ENCODE measurements at regions not wholly inside any gene's neighbourhood (a gene's known extent, or its start where the extent isn't known, plus 50 kb on each side); places are given as distances from the start of the nearest gene placed in this dataset.

GRCh38 chr16:80442779-80443178, 98.0 kb upstream of the DYNLRB2 start:
- H3K27me3 ChIP-seq, result peaks cover 3% of the 10 kb centered on the region
- no peaks in the 10 kb centered on the region for H3K9me3 ChIP-seq
- intact Hi-C loops (cut with DNase I), result no loop called here
- ATAC-seq, result no peak
- H3K36me3 ChIP-seq, result no peaks in the 10 kb centered on the region
- TF ChIP-seq CTCF (IDR thresholded peaks at IDR 0.05), result no peak
- no peak overlapping the region for H3K4me3 ChIP-seq
- no peaks in the 10 kb centered on the region for H3K4me1 ChIP-seq
- no peak for DNase-seq
- no peak overlapping the region for H3K27ac ChIP-seq

- no peaks in the 10 kb centered on the region for H3K4me1 ChIP-seq
- intact Hi-C loops (cut with DNase I), result no loop called here
- no peak overlapping the region for H3K27ac ChIP-seq
- H3K36me3 ChIP-seq, result no peaks in the 10 kb centered on the region
- DNase-seq (no peak), ATAC-seq (no peak)
- H3K4me3 ChIP-seq, result no peak overlapping the region
- TF ChIP-seq CTCF (IDR thresholded peaks at IDR 0.05), result no peak
- H3K9me3 ChIP-seq, result no peaks in the 10 kb centered on the region
- H3K27me3 ChIP-seq, result no peaks in the 10 kb centered on the region
Observed at GRCh38 chr16:80441935-80442334, 98.9 kb upstream of the DYNLRB2 start.

GRCh38 chr16:80440667-80441066, 100.1 kb upstream of the DYNLRB2 start:
- no peaks in the 10 kb centered on the region for H3K4me1 ChIP-seq
- no peak for ATAC-seq
- no peaks in the 10 kb centered on the region for H3K9me3 ChIP-seq
- H3K4me3 ChIP-seq, result no peak overlapping the region
- TF ChIP-seq CTCF (IDR thresholded peaks at IDR 0.05), result no peak
- no peak overlapping the region for H3K27ac ChIP-seq
- DNase-seq, result no peak
- H3K27me3 ChIP-seq, result no peaks in the 10 kb centered on the region
- no peaks in the 10 kb centered on the region for H3K36me3 ChIP-seq
- intact Hi-C loops (cut with DNase I), result no loop called here

GRCh38 chr16:80437707-80438106, 103.1 kb upstream of the DYNLRB2 start:
- no peak for TF ChIP-seq CTCF (IDR thresholded peaks at IDR 0.05)
- intact Hi-C loops (cut with DNase I), result no loop called here

GRCh38 chr16:80436510-80436909, 104.3 kb upstream of the DYNLRB2 start:
- no peaks in the 10 kb centered on the region for H3K36me3 ChIP-seq
- TF ChIP-seq CTCF (IDR thresholded peaks at IDR 0.05), result no peak
- H3K27ac ChIP-seq, result no peak overlapping the region
- no peaks in the 10 kb centered on the region for H3K4me1 ChIP-seq
- no peak for ATAC-seq
- no peak overlapping the region for H3K4me3 ChIP-seq
- DNase-seq, result no peak
- no peaks in the 10 kb centered on the region for H3K27me3 ChIP-seq
- no peaks in the 10 kb centered on the region for H3K9me3 ChIP-seq
- intact Hi-C loops (cut with DNase I), result no loop called here

More at GRCh38 chr16:80437707-80438106, 103.1 kb upstream of the DYNLRB2 start:
- no peaks in the 10 kb centered on the region for H3K27me3 ChIP-seq
- H3K27ac ChIP-seq, result no peak overlapping the region
- no peaks in the 10 kb centered on the region for H3K9me3 ChIP-seq
- no peaks in the 10 kb centered on the region for H3K4me1 ChIP-seq
- ATAC-seq (no peak), DNase-seq (no peak)
- H3K36me3 ChIP-seq, result no peaks in the 10 kb centered on the region
- H3K4me3 ChIP-seq, result no peak overlapping the region

GRCh38 chr16:80433623-80434022, 107.2 kb upstream of the DYNLRB2 start:
- no peaks in the 10 kb centered on the region for H3K9me3 ChIP-seq
- H3K4me1 ChIP-seq, result no peaks in the 10 kb centered on the region
- no peak overlapping the region for H3K27ac ChIP-seq
- TF ChIP-seq CTCF (IDR thresholded peaks at IDR 0.05), result no peak
- no peaks in the 10 kb centered on the region for H3K36me3 ChIP-seq
- H3K27me3 ChIP-seq, result no peaks in the 10 kb centered on the region
- intact Hi-C loops (cut with DNase I), result no loop called here
- no peak for DNase-seq
- ATAC-seq, result no peak
- H3K4me3 ChIP-seq, result no peak overlapping the region

Data from upper lobe of right lung (tissue), 1 donor.